ENCODE measurements at regions not wholly inside any gene's neighbourhood (a gene's known extent, or its start where the extent isn't known, plus 50 kb on each side); places are given as distances from the start of the nearest gene placed in this dataset.

GRCh38 chr1:187157115-187157514 is 328.4 kb downstream of the PLA2G4A start:
- TF ChIP-seq EZH2phosphoT487 (IDR thresholded peaks at IDR 0.05; ENCODE audit: insufficient read depth, low read depth) (no peak), EZH2 (IDR thresholded peaks at IDR 0.05; ENCODE audit: insufficient read depth, poor library complexity, severe bottlenecking) (no peak)
